NB4 (cell line): ENCODE measurements at regions not wholly inside any gene's neighbourhood (a gene's known extent, or its start where the extent isn't known, plus 50 kb on each side); places are given as distances from the start of the nearest gene placed in this dataset.
"Not testable (repeated sequence)": the region's sequence is repeated elsewhere in the genome, so short reads cannot be mapped to it uniquely, and the experiment has no call there.

Source experiments
- DNase-seq: peaks from one replicate; pipeline ENCODE4 v3.0.0; 2010; ENCODE audit warnings: low read depth
- H3K4me3 ChIP-seq: one replicate; pipeline ENCODE4 v1.5.1; 2011; ENCODE audit warnings: mild to moderate bottlenecking, low read depth, low read length, moderate library complexity
- CTCF ChIP-seq: IDR thresholded peaks from one replicate; pipeline ENCODE4 v1.5.1; 2012; ENCODE audit warnings: low read depth, low read length
- MAX ChIP-seq: IDR thresholded peaks from 2 replicates; pipeline ENCODE4 v1.6.1; 2011; ENCODE audit warnings: low read depth, low read length
- MYC ChIP-seq: IDR thresholded peaks from 2 replicates; pipeline ENCODE4 v1.6.1; 2011; ENCODE audit warnings: low read depth, low read length
- POLR2A ChIP-seq: IDR thresholded peaks from 2 replicates; pipeline ENCODE4 v1.6.1; 2011; ENCODE audit warnings: mild to moderate bottlenecking; ENCODE audit not compliant: insufficient read length; ENCODE audit errors: extremely low read depth

- TF ChIP-seq CTCF (peak; percentile 66), MAX (no peak)
- no peak overlapping the region for H3K4me3 ChIP-seq
- peak; percentile 45 for DNase-seq
Measured at GRCh38 chr12:54723379-54724256, 75.5 kb upstream of the DCD start.

- DNase-seq, result no peak
- H3K4me3 ChIP-seq, result no peak overlapping the region
Measured at GRCh38 chr12:54721312-54721711, 73.1 kb upstream of the DCD start.

GRCh38 chr12:54719691-54720090 lies 71.5 kb upstream of the DCD start:
- no peak for TF ChIP-seq CTCF
- no peak for TF ChIP-seq POLR2A
- no peak for TF ChIP-seq MAX
- no peak for TF ChIP-seq MYC
- peak; percentile 8 for DNase-seq

More at GRCh38 chr12:54721312-54721711, 73.1 kb upstream of the DCD start:
- TF ChIP-seq POLR2A, result no peak
- TF ChIP-seq MYC, result no peak
- TF ChIP-seq MAX, result no peak
- TF ChIP-seq CTCF, result no peak

GRCh38 chr12:54716261-54716660 lies 68.1 kb upstream of the DCD start:
- H3K4me3 ChIP-seq, result no peak overlapping the region
- peak; percentile 22 for DNase-seq
- TF ChIP-seq CTCF (no peak), POLR2A (no peak), MYC (no peak), MAX (no peak)

More at GRCh38 chr12:54719691-54720090, 71.5 kb upstream of the DCD start:
- no peak overlapping the region for H3K4me3 ChIP-seq

GRCh38 chr12:54713876-54714275 lies 65.7 kb upstream of the DCD start:
- not testable (repeated sequence) for H3K4me3 ChIP-seq, DNase-seq

- H3K4me3 ChIP-seq, result no peak overlapping the region
- DNase-seq, result no peak
- TF ChIP-seq MAX (no peak), CTCF (no peak), MYC (no peak)
Measured at GRCh38 chr12:54711669-54712068, 63.5 kb upstream of the DCD start.
